Spleen (tissue), 7 donors: ENCODE measurements at regions not wholly inside any gene's neighbourhood (a gene's known extent, or its start where the extent isn't known, plus 50 kb on each side); places are given as distances from the start of the nearest gene placed in this dataset.

Source experiments
- POLR2A ChIP-seq, 3 donors: fragments of 450-650 bp; IDR thresholded peaks; one replicate each; pipeline ENCODE4 v1.5.1; 2017; ENCODE audit warnings: antibody characterized with exemption in 3 of 3, mild to moderate bottlenecking in 1 of 3
- POLR2AphosphoS5 ChIP-seq, 3 donors: sonication (generic); formaldehyde crosslinking; IDR thresholded peaks; one replicate each; pipeline ENCODE4 v1.5.1; 2017; ENCODE audit warnings: antibody characterized with exemption in 3 of 3
- TF ChIP-seq, protein P1 (sequence below), 11 experiments: fragments of 200-600 bp in 7 of 11; fragments of 450-650 bp in 4 of 11; sonication (generic) in 4 of 11; IDR thresholded peaks in 8 of 11; conservative IDR thresholded peaks in 3 of 11; 1 replicate in 7 of 11; 2 replicates in 4 of 11; pipeline versions ENCODE4 v1.4.0 to v1.8.0; 2016 to 2021; ENCODE audit warnings: antibody characterized with exemption in 11 of 11, inconsistent platforms in 4 of 11, mild to moderate bottlenecking in 1 of 11
- donor health status: DM: no; HTN: no; CAD: no; lungs with moderate emphysema.
- donor health status: DM: no; HTN: no; CAD: no.
- donor health status: DM: no; HTN: no; CAD: no.

DNA sequence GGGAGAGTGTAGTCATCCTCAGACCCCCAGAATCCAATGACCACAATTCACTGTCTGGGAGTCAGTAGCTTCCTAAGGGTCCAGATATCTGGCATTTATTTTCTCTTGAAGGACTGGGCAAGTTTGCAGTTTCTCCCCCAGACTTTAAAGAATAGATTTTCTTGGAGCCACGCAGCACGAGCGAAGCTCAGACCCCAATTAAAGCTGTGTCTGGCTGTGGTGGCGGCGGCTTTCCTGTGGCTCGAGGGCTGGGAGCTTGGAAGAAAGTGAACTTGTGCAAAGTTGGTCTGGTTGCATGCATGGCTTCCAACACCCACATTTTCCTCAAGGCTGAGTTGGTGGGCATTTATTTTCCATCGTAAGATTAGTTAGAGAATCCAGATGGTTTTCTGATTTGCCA, 105.0 kb downstream of the ACKR3 start:
- TF ChIP-seq, protein P1, sequence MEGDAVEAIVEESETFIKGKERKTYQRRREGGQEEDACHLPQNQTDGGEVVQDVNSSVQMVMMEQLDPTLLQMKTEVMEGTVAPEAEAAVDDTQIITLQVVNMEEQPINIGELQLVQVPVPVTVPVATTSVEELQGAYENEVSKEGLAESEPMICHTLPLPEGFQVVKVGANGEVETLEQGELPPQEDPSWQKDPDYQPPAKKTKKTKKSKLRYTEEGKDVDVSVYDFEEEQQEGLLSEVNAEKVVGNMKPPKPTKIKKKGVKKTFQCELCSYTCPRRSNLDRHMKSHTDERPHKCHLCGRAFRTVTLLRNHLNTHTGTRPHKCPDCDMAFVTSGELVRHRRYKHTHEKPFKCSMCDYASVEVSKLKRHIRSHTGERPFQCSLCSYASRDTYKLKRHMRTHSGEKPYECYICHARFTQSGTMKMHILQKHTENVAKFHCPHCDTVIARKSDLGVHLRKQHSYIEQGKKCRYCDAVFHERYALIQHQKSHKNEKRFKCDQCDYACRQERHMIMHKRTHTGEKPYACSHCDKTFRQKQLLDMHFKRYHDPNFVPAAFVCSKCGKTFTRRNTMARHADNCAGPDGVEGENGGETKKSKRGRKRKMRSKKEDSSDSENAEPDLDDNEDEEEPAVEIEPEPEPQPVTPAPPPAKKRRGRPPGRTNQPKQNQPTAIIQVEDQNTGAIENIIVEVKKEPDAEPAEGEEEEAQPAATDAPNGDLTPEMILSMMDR (IDR thresholded peaks at IDR 0.05 in 8 of 11, conservative IDR thresholded peaks at IDR 0.05 in 3 of 11), result no peak
- TF ChIP-seq POLR2A (IDR thresholded peaks at IDR 0.05) (no peak), POLR2AphosphoS5 (IDR thresholded peaks at IDR 0.05) (no peak)
